SW 1271 (cell line): ENCODE measurements at regions not wholly inside any gene's neighbourhood (a gene's known extent, or its start where the extent isn't known, plus 50 kb on each side); places are given as distances from the start of the nearest gene placed in this dataset.
"Not testable (repeated sequence)": the region's sequence is repeated elsewhere in the genome, so short reads cannot be mapped to it uniquely, and the experiment has no call there.

Experiments used
- DNase-seq, 2 experiments: peaks; one replicate each; lab custom pipeline; 2025; lab: John Stamatoyannopoulos, UW

DNA sequence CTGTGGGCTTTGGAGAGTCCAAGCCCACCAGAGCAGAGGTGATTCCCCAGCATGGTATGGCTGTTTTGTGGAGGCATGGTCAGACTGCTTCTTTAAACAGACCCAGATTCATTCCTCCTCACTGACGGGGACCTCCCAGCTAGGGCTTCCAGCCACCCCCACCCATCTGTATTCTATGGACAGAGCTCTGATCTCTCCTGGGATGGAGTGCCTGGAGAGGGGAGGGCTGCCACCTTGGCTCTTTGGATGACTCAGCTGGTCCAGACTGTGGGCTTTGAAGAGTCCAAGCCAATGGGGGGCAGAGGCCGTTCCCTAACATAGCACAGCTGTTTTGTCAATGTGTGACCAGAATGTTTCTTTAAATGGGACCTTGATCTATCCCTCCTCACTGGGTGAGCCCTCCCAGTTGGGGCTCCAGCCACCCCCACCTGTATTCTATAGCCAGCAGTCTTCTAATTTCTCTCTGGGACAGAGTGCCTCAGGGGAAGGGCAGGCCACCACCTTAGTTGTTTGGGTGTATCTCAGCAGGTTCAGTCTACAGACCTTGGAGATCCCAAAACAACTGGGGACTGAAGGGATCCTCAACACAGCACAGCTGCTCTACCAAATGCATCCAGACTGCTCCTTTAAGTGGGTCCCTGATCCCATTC, 122.0 kb upstream of the OSTN start:
- no peak for DNase-seq

DNA sequence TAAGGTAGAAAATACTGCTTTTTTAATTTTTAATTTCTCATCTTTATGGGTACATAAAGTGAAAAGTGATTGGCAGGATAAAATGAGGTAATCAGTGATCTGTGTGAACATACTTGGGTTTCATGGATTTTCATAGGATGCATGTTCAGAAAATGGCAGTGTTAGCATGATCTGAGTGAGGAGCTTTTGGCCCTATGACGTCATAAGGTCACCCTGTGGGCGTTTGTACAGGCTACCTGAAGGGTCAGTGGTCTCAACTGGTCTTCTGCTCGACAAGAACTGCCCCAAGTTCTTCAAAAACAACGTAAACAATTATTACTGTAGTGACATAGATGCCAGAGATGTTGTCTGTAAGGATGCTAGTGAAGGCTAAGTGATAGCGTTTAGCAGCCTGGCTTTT, 124.5 kb upstream of the OSTN start:
- no peak for DNase-seq

GRCh38 chr3:191070762-191071403, 128.2 kb upstream of the OSTN start:
- peak in 1 of 2 experiments; percentile 28 for DNase-seq

- DNase-seq, result peak; percentile 51 to 84
These were observed 128.8 kb upstream of the OSTN start for GRCh38 chr3:191070201-191070600.

GRCh38 chr3:191068946-191069813, 129.9 kb upstream of the OSTN start:
- DNase-seq, result no peak

DNA sequence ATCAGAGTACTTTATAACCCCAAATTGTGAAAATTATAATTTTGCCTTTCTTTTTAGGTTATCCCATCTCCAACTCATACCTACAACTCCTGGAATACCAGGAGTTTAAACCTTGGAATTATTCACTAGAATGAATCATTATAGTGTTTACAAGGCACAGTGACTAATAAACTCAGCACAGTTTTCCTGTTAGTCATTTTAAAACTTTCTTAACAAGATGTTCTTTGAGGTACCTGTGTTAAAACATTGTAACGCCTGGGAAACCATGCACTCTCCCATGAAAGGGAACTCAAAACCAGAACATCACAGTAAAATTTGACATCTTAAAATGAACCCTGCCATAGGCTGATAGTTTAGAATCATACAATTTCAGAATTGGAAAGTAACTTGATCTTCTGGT, 132.4 kb upstream of the OSTN start:
- DNase-seq, result peak; percentile 41 to 72

GRCh38 chr3:191065181-191065805, 133.7 kb upstream of the OSTN start:
- DNase-seq, result peak in 1 of 2 experiments; percentile 12

DNA sequence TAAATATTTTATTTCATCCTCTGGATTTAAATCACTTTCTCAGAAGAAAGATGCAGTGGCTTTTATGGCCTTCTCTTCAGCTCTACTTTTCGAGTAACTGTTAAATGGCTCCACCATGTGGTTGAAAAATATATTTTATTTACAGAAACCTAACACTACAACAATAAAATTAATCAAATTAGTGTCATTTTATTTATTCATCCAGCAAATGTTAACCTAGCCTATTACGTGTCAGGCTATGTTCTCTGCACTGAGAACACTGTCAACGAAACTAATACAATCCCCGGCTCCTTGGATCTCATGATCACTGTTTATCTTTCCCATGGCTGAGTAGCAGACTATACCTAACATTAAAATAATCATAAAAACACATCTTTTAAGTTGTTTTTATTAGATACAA, 148.0 kb upstream of the OSTN start:
- DNase-seq, result peak in 1 of 2 experiments; percentile 35

DNA sequence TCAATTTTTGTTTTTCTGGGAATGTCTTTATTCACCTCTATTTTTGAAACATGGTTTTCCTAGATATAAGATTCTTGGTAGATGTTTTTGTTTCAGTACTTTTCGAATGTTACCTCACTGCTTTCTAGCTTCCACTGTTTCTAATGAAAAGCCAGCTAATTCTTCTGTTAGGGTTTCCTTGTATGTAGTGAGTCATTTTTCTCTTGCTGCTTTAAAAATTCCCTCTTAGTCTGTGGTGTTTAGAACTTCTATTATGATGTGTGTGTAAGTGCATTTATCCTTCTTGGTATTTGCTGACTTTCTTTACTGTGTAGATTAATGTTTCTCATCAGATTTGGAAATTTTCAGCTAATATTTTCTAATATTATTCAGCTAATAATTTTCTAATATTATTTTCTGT, 151.1 kb upstream of the OSTN start:
- no peak for DNase-seq

- no peak for DNase-seq
These were observed 168.1 kb upstream of the OSTN start for GRCh38 chr3:191030929-191031328.

DNA sequence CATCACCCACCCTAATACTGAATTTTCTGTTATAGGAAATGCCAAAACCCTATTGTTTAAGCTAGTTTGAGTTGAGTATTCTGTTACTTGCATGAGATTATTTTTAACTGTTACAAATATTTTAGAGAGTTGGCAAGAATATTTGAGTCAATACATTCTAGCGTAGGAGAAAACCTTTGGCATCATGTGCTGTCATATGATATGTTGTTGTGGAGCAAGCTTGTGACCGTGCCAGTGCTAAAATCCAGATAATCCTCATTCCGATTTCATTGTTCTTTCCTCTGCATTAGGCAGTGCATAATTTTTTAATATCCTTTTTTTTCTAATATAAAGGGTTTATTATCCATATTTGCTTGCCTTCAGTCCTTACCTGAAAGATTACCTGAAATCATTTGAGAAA, 168.0 kb upstream of the GMNC start:
- no peak for DNase-seq

- DNase-seq, result no peak
These were observed 164.3 kb upstream of the GMNC start for GRCh38 chr3:191026746-191027145.

- no peak for DNase-seq
These were observed 158.4 kb upstream of the GMNC start for GRCh38 chr3:191020730-191021396.

DNA sequence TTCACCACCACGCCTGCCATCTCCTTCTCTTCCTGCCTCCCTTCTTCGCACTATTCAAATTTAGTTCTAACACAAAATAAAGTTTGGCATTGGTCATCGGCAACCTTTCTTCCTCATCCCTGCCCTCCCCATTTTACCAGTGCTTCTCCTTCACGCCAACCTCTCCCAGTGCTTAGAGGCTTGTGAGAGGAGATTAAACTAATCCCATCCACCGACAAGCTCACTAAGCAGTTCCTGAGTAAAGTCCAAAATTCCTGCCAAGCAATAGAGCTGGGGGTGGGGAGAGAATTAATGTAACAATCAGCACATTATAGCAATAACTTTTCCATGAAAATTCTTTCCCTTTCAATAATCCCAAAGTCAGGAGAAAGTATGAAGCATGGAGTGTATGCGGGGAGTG, 157.4 kb upstream of the GMNC start:
- DNase-seq, result no peak

DNA sequence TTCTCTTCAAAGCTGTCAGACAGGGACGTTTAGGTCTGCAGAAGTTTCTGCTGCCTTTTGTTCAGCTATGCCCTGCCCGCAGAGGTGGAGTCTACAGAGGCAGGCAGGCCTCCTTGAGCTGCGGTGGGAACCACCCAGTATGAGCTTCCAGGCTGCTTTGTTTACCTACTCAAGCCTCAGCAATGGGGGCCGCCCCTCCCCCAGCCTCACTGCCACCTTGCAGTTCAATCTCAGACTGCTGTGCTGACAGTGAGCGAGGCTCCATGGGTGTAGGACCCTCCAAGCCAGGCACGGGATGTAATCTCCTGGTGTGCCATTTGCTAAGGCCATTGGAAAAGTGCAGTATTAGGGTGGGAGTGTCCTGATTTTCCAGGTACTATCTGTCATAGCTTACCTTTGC, 153.5 kb upstream of the GMNC start:
- not testable (repeated sequence) for DNase-seq

GRCh38 chr3:191008074-191008473, 145.6 kb upstream of the GMNC start:
- no peak for DNase-seq

- DNase-seq, result no peak
These were observed 143.3 kb upstream of the GMNC start for GRCh38 chr3:191005790-191006189.

DNA sequence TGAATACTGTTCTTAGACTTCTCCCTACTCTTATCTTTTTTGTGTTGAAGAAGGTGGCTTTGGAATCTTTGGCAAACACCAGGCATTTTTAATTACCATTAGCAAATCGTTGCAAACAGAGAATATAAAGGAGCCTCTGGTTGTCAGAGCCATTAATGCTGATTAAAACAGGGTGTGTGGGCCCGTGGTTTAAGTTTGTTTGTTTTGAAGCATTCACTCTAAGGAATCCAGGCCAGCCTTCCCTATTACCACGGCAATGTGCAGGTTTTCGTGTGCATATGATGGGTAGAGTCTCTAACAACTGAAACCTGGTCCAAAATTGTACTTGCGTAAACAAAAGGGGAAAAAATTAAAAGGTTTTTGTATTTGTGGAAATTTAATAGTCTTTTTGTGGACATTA, 141.2 kb upstream of the GMNC start:
- DNase-seq, result no peak

GRCh38 chr3:190996181-190996775, 133.8 kb upstream of the GMNC start:
- DNase-seq, result no peak

- no peak for DNase-seq
These were observed 132.7 kb upstream of the GMNC start for GRCh38 chr3:190995156-190995555.

- no peak for DNase-seq
These were observed 128.4 kb upstream of the GMNC start for GRCh38 chr3:190990898-190991297.

- DNase-seq, result no peak
These were observed 126.7 kb upstream of the GMNC start for GRCh38 chr3:190989218-190989617.
